Suprapubic skin (tissue), 3 donors: ENCODE measurements at regions not wholly inside any gene's neighbourhood (a gene's known extent, or its start where the extent isn't known, plus 50 kb on each side); places are given as distances from the start of the nearest gene placed in this dataset.

Experiments
- CTCF ChIP-seq, 2 donors: fragments of 200-600 bp in 1 of 2; fragments of 450-650 bp in 1 of 2; sonication (generic) in 1 of 2; IDR thresholded peaks; one replicate each; pipeline ENCODE4 v1.5.1; 2016 to 2019; ENCODE audit warnings: antibody characterized with exemption in 2 of 2, mild to moderate bottlenecking in 1 of 2, moderate library complexity in 1 of 2
- POLR2AphosphoS5 ChIP-seq, 3 donors: sonication (generic); formaldehyde crosslinking; IDR thresholded peaks; one replicate each; pipeline ENCODE4 v1.6.1; 2017; ENCODE audit warnings: antibody characterized with exemption in 3 of 3

GRCh38 chr3:78003090-78003489, 963.2 kb downstream of the ROBO2 start:
- TF ChIP-seq POLR2AphosphoS5 (IDR thresholded peaks at IDR 0.05) = no peak
- TF ChIP-seq CTCF (IDR thresholded peaks at IDR 0.05) = no peak
